HFFc6 (cell line): ENCODE measurements at regions not wholly inside any gene's neighbourhood (a gene's known extent, or its start where the extent isn't known, plus 50 kb on each side); places are given as distances from the start of the nearest gene placed in this dataset.

ENCODE experiments used
- DNase-seq: peaks from one replicate; pipeline ENCODE4 v3.0.0-alpha.2; 2018
- H3K27ac Mint-ChIP-seq: 2 replicates; pipeline ENCODE4 v1.8.0; 2020; ENCODE audit warnings: mild to moderate bottlenecking, mixed read lengths
- H3K27me3 Mint-ChIP-seq: 2 replicates; pipeline ENCODE4 v1.8.0; 2021; ENCODE audit warnings: mild to moderate bottlenecking, moderate library complexity, mixed read lengths; ENCODE audit not compliant: insufficient read depth
- H3K36me3 Mint-ChIP-seq: 2 replicates; pipeline ENCODE4 v1.8.0; 2021; ENCODE audit warnings: low read depth, mixed read lengths
- H3K4me1 Mint-ChIP-seq: 2 replicates; pipeline ENCODE4 v1.8.0; 2020; ENCODE audit warnings: low read depth, mixed read lengths
- H3K4me3 Mint-ChIP-seq: 2 replicates; pipeline ENCODE4 v1.8.0; 2020; ENCODE audit warnings: mild to moderate bottlenecking, moderate library complexity, mixed read lengths
- H3K9me3 Mint-ChIP-seq: 2 replicates; pipeline ENCODE4 v1.8.0; 2020; ENCODE audit warnings: mild to moderate bottlenecking, mixed read lengths
- CTCF ChIP-seq: fragments of 200-600 bp; sonication (generic); IDR thresholded peaks from 2 replicates; pipeline ENCODE4 v1.5.0; 2021; ENCODE audit warnings: antibody characterized with exemption, mild to moderate bottlenecking

GRCh38 chr3:147630921-147631415, 221.8 kb downstream of the ZIC1 start:
- peaks cover 10% of the 10 kb centered on the region; the same call in 1 of the 2 replicates for H3K4me1 Mint-ChIP-seq
- no peak for TF ChIP-seq CTCF

GRCh38 chr3:147640781-147641180, 231.6 kb downstream of the ZIC1 start:
- no peak for TF ChIP-seq CTCF
- no peak overlapping the region for H3K4me3 Mint-ChIP-seq

More at GRCh38 chr3:147630921-147631415, 221.8 kb downstream of the ZIC1 start:
- no peak overlapping the region for H3K4me3 Mint-ChIP-seq
- peaks cover 19% of the 10 kb centered on the region for H3K9me3 Mint-ChIP-seq
- H3K27me3 Mint-ChIP-seq: peaks cover 4% of the 10 kb centered on the region
- no peak overlapping the region for H3K27ac Mint-ChIP-seq
- DNase-seq: no peak
- no peaks in the 10 kb centered on the region for H3K36me3 Mint-ChIP-seq

GRCh38 chr3:147645761-147646160, 236.6 kb downstream of the ZIC1 start:
- DNase-seq: no peak
- no peak for TF ChIP-seq CTCF
- H3K27me3 Mint-ChIP-seq: no peaks in the 10 kb centered on the region
- H3K4me3 Mint-ChIP-seq: no peak overlapping the region
- no peak overlapping the region for H3K27ac Mint-ChIP-seq
- peaks cover 7% of the 10 kb centered on the region; the same call in 1 of the 2 replicates for H3K4me1 Mint-ChIP-seq
- H3K9me3 Mint-ChIP-seq: no peaks in the 10 kb centered on the region
- no peaks in the 10 kb centered on the region for H3K36me3 Mint-ChIP-seq

More at GRCh38 chr3:147640781-147641180, 231.6 kb downstream of the ZIC1 start:
- H3K27ac Mint-ChIP-seq: no peak overlapping the region
- H3K27me3 Mint-ChIP-seq: no peaks in the 10 kb centered on the region; the same call in 1 of the 2 replicates
- DNase-seq: no peak
- no peaks in the 10 kb centered on the region for H3K4me1 Mint-ChIP-seq
- H3K36me3 Mint-ChIP-seq: no peaks in the 10 kb centered on the region; the same call in 1 of the 2 replicates
- peaks cover 16% of the 10 kb centered on the region for H3K9me3 Mint-ChIP-seq

- peaks cover 40% of the 10 kb centered on the region for H3K4me1 Mint-ChIP-seq
- TF ChIP-seq CTCF: no peak
- no peak overlapping the region for H3K27ac Mint-ChIP-seq
- no peak overlapping the region for H3K4me3 Mint-ChIP-seq
- H3K27me3 Mint-ChIP-seq: peaks cover 1% of the 10 kb centered on the region; the same call in 1 of the 2 replicates
- no peaks in the 10 kb centered on the region; the same call in 1 of the 2 replicates for H3K9me3 Mint-ChIP-seq
- H3K36me3 Mint-ChIP-seq: no peaks in the 10 kb centered on the region
- DNase-seq: no peak
These were observed 240.3 kb downstream of the ZIC1 start for GRCh38 chr3:147649475-147649874.

GRCh38 chr3:147651107-147651778, 242.1 kb downstream of the ZIC1 start:
- DNase-seq: no peak
- TF ChIP-seq CTCF: no peak
- Mint-ChIP-seq H3K36me3 (no peaks in the 10 kb centered on the region), H3K27ac (no peak overlapping the region), H3K27me3 (peaks cover 1% of the 10 kb centered on the region), H3K4me3 (no peak overlapping the region), H3K9me3 (peaks cover 4% of the 10 kb centered on the region), H3K4me1 (peaks cover 50% of the 10 kb centered on the region)
